ENCODE measurements at regions not wholly inside any gene's neighbourhood (a gene's known extent, or its start where the extent isn't known, plus 50 kb on each side); places are given as distances from the start of the nearest gene placed in this dataset.

- DNase-seq: no peak
Measured at GRCh38 chr4:75101906-75102786, 169.2 kb downstream of the PARM1 start.
